Upper lobe of left lung (tissue), 4 donors: ENCODE measurements at regions not wholly inside any gene's neighbourhood (a gene's known extent, or its start where the extent isn't known, plus 50 kb on each side); places are given as distances from the start of the nearest gene placed in this dataset.

Experiments
- EP300 ChIP-seq, 4 donors: sonication (generic); formaldehyde crosslinking; IDR thresholded peaks; one replicate each; pipeline ENCODE4 v1.5.1; 2017; ENCODE audit warnings: antibody characterized with exemption in 4 of 4, control low read depth in 2 of 4
- POLR2A ChIP-seq, 4 donors: fragments of 450-650 bp; IDR thresholded peaks; one replicate each; pipeline ENCODE4 v1.5.1; 2016 to 2017; ENCODE audit warnings: antibody characterized with exemption in 4 of 4, mild to moderate bottlenecking in 2 of 4
- POLR2AphosphoS5 ChIP-seq, 2 donors: sonication (generic); formaldehyde crosslinking; IDR thresholded peaks; one replicate each; pipeline ENCODE4 v1.5.1; 2017; ENCODE audit warnings: antibody characterized with exemption in 2 of 2
- TF ChIP-seq, protein P1 (sequence below), 6 experiments: fragments of 450-650 bp in 4 of 6; fragments of 200-600 bp in 2 of 6; sonication (generic) in 2 of 6; IDR thresholded peaks; one replicate each; pipeline ENCODE4 v1.5.1; 2016 to 2019; ENCODE audit warnings: antibody characterized with exemption in 6 of 6

DNA sequence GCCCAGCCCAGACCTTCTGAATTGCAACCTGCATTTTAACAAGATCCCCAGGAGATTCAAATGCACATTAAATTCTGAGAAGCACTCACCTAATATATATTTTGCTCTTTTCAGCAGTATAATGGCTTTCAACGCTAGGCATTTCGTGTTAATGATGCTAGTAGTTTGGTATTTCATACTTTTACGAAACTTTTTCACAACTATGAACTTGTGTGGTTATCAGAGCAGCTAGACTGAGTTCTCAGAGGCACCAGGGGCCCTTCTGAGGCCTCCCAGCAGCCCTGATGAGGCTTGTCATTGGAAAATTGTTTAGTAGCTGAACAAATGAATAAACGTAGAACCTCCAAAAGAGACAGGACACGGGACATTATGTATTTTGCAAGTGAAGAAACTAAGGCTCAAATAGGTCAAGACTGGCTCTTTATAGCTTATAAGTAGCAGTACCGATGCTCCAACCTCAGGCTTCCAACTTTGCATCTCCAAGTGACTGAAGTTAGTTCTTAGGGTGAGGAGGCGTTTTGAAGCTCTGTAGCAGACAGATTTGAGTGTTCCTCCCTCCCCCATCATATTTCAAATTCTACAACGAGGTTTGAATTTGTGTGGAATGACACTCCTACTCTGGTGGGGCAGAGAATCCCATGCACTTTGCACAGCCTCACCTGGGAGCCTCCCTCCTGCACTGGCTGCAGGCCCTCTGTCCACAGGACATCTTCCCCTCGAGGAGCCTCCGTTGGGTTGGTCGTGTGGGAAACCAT, 121.1 kb upstream of the SLC25A48 start:
- TF ChIP-seq, protein P1, sequence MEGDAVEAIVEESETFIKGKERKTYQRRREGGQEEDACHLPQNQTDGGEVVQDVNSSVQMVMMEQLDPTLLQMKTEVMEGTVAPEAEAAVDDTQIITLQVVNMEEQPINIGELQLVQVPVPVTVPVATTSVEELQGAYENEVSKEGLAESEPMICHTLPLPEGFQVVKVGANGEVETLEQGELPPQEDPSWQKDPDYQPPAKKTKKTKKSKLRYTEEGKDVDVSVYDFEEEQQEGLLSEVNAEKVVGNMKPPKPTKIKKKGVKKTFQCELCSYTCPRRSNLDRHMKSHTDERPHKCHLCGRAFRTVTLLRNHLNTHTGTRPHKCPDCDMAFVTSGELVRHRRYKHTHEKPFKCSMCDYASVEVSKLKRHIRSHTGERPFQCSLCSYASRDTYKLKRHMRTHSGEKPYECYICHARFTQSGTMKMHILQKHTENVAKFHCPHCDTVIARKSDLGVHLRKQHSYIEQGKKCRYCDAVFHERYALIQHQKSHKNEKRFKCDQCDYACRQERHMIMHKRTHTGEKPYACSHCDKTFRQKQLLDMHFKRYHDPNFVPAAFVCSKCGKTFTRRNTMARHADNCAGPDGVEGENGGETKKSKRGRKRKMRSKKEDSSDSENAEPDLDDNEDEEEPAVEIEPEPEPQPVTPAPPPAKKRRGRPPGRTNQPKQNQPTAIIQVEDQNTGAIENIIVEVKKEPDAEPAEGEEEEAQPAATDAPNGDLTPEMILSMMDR (IDR thresholded peaks at IDR 0.05): no peak
- no peak for TF ChIP-seq POLR2AphosphoS5 (IDR thresholded peaks at IDR 0.05)
- TF ChIP-seq POLR2A (IDR thresholded peaks at IDR 0.05): no peak
- no peak for TF ChIP-seq EP300 (IDR thresholded peaks at IDR 0.05)
